ENCODE measurements at regions not wholly inside any gene's neighbourhood (a gene's known extent, or its start where the extent isn't known, plus 50 kb on each side); places are given as distances from the start of the nearest gene placed in this dataset.

- TF ChIP-seq CTCF (optimal IDR thresholded peaks at IDR 0.05 in 1 of 3, IDR thresholded peaks at IDR 0.05 in 1 of 3, conservative IDR thresholded peaks at IDR 0.05 in 1 of 3; ENCODE audit: extremely low read depth in 1 of 3, insufficient read depth in 2 of 3, low read length in 3 of 3) (no peak), EZH2 (IDR thresholded peaks at IDR 0.05; ENCODE audit: low read length) (no peak)
Observed at GRCh38 chr4:186900984-186901383, 177.3 kb upstream of the FAT1 start.
